ENCODE measurements at regions not wholly inside any gene's neighbourhood (a gene's known extent, or its start where the extent isn't known, plus 50 kb on each side); places are given as distances from the start of the nearest gene placed in this dataset.

GRCh38 chr20:12777016-12777415 is 231.8 kb upstream of the SPTLC3 start:
- ATAC-seq (no peak), DNase-seq (no peak)
- no peak overlapping the region for H3K4me2 ChIP-seq (ENCODE audit: low read length)
- no TSS peak for BruUV-seq (replicated peaks)
- POLR2A ChIA-PET (ENCODE audit: unreplicated experiment), result no interaction called here
- no peaks in the 10 kb centered on the region for H3K9me3 ChIP-seq (ENCODE audit: low read length)
- intact Hi-C loops (cut with micrococcal nuclease), result no loop called here
- no peaks in the 10 kb centered on the region for H3K79me2 ChIP-seq (ENCODE audit: low read length)
- H3K9ac ChIP-seq (ENCODE audit: low read length), result no peak overlapping the region
- no peaks in the 10 kb centered on the region for H3K36me3 ChIP-seq (ENCODE audit: low read depth, low read length)
- TF ChIP-seq EZH2phosphoT487 (IDR thresholded peaks at IDR 0.05; ENCODE audit: borderline replicate concordance, low read length) (no peak), CTCF (conservative IDR thresholded peaks at IDR 0.05; ENCODE audit: low read depth, low read length) (no peak), EZH2 (IDR thresholded peaks at IDR 0.05; ENCODE audit: low read length, unreplicated experiment) (no peak)
- H3K9me2 ChIP-seq (replicated peaks; ENCODE audit: low read length), result no peaks in the 10 kb centered on the region
- H3K27me3 ChIP-seq (ENCODE audit: low read length), result peaks cover 57% of the 10 kb centered on the region
- H3K4me1 ChIP-seq (ENCODE audit: insufficient read depth, low read length), result no peaks in the 10 kb centered on the region
- no peaks in the 10 kb centered on the region for H3F3A ChIP-seq (ENCODE audit: low read length, unreplicated experiment)
- H2AFZ ChIP-seq (ENCODE audit: low read length), result no peak overlapping the region
- H3K4me3 ChIP-seq (ENCODE audit: low read length), result no peak overlapping the region
- CTCF ChIA-PET, result no interaction called here
- H4K20me1 ChIP-seq (ENCODE audit: low read length), result no peaks in the 10 kb centered on the region
- H3K27ac ChIP-seq (ENCODE audit: low read length), result no peak overlapping the region

- no peaks in the 10 kb centered on the region for H3K9me2 ChIP-seq (replicated peaks; ENCODE audit: low read length)
- intact Hi-C loops (cut with micrococcal nuclease), result no loop called here
- ChIA-PET CTCF (no interaction called here), POLR2A (ENCODE audit: unreplicated experiment) (no interaction called here)
- H3K27ac ChIP-seq (ENCODE audit: low read length), result no peak overlapping the region
- no TSS peak for BruUV-seq (replicated peaks)
- no peaks in the 10 kb centered on the region for H3K4me1 ChIP-seq (ENCODE audit: insufficient read depth, low read length)
- ATAC-seq, result no peak
- no peak overlapping the region for H2AFZ ChIP-seq (ENCODE audit: low read length)
- no peaks in the 10 kb centered on the region for H3K36me3 ChIP-seq (ENCODE audit: low read depth, low read length)
- no peaks in the 10 kb centered on the region for H3F3A ChIP-seq (ENCODE audit: low read length, unreplicated experiment)
- no peak overlapping the region for H3K4me3 ChIP-seq (ENCODE audit: low read length)
- H3K9ac ChIP-seq (ENCODE audit: low read length), result no peak overlapping the region
- H3K27me3 ChIP-seq (ENCODE audit: low read length), result peaks cover 76% of the 10 kb centered on the region
- no peak for DNase-seq
- H3K9me3 ChIP-seq (ENCODE audit: low read length), result no peaks in the 10 kb centered on the region
- no peak overlapping the region for H3K4me2 ChIP-seq (ENCODE audit: low read length)
- H3K79me2 ChIP-seq (ENCODE audit: low read length), result no peaks in the 10 kb centered on the region
- no peak for TF ChIP-seq EZH2phosphoT487 (IDR thresholded peaks at IDR 0.05; ENCODE audit: borderline replicate concordance, low read length)
- no peak for TF ChIP-seq CTCF (conservative IDR thresholded peaks at IDR 0.05; ENCODE audit: low read depth, low read length)
- no peak for TF ChIP-seq EZH2 (IDR thresholded peaks at IDR 0.05; ENCODE audit: low read length, unreplicated experiment)
- no peaks in the 10 kb centered on the region for H4K20me1 ChIP-seq (ENCODE audit: low read length)
Observed at GRCh38 chr20:12786276-12786675, 222.5 kb upstream of the SPTLC3 start.

GRCh38 chr20:12788632-12789299 is 220.0 kb upstream of the SPTLC3 start:
- H3K79me2 ChIP-seq (ENCODE audit: low read length), result no peaks in the 10 kb centered on the region
- H3K9me2 ChIP-seq (replicated peaks; ENCODE audit: low read length), result no peaks in the 10 kb centered on the region
- no peak for ATAC-seq
- no peaks in the 10 kb centered on the region for H3K9me3 ChIP-seq (ENCODE audit: low read length)
- no peak overlapping the region for H3K4me3 ChIP-seq (ENCODE audit: low read length)
- TF ChIP-seq CTCF (conservative IDR thresholded peaks at IDR 0.05; ENCODE audit: low read depth, low read length) (no peak), EZH2 (IDR thresholded peaks at IDR 0.05; ENCODE audit: low read length, unreplicated experiment) (no peak)
- no peak overlapping the region for H3K4me2 ChIP-seq (ENCODE audit: low read length)
- no TSS peak for BruUV-seq (replicated peaks)
- no peak for DNase-seq
- H3K27ac ChIP-seq (ENCODE audit: low read length), result no peak overlapping the region
- H3K9ac ChIP-seq (ENCODE audit: low read length), result no peak overlapping the region
- CTCF ChIA-PET, result no interaction called here
- no peaks in the 10 kb centered on the region for H3K36me3 ChIP-seq (ENCODE audit: low read depth, low read length)
- no peaks in the 10 kb centered on the region for H3K4me1 ChIP-seq (ENCODE audit: insufficient read depth, low read length)
- H3K27me3 ChIP-seq (ENCODE audit: low read length), result peaks cover 85% of the 10 kb centered on the region
- POLR2A ChIA-PET (ENCODE audit: unreplicated experiment), result no interaction called here
- intact Hi-C loops (cut with micrococcal nuclease), result no loop called here
- H3F3A ChIP-seq (ENCODE audit: low read length, unreplicated experiment), result no peaks in the 10 kb centered on the region
- H2AFZ ChIP-seq (ENCODE audit: low read length), result no peak overlapping the region
- no peaks in the 10 kb centered on the region for H4K20me1 ChIP-seq (ENCODE audit: low read length)

Data from PC-3 (cell line).